ENCODE measurements at regions not wholly inside any gene's neighbourhood (a gene's known extent, or its start where the extent isn't known, plus 50 kb on each side); places are given as distances from the start of the nearest gene placed in this dataset.

DNA sequence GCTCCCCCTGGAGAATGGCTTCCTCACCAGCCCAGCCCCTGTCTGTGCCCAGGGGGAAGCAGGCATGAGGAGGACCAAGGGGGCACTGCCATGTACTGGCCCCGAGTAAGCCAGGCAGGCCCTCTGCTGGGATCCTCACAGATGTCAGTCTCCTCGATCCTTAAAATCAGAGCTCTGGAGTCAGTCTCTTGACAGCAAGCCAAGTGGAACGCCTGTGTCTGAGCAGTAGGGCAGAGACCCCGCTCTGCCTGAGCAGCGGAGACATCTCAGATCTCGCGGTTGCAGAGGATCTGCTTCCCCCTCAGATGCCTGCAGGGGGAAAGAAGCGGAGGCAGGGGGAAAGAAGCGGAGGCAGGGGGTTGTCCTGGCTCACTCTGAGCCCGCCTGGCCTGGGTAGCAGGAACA, 92.6 kb downstream of the SNX5 start:
- TF ChIP-seq, protein P1, sequence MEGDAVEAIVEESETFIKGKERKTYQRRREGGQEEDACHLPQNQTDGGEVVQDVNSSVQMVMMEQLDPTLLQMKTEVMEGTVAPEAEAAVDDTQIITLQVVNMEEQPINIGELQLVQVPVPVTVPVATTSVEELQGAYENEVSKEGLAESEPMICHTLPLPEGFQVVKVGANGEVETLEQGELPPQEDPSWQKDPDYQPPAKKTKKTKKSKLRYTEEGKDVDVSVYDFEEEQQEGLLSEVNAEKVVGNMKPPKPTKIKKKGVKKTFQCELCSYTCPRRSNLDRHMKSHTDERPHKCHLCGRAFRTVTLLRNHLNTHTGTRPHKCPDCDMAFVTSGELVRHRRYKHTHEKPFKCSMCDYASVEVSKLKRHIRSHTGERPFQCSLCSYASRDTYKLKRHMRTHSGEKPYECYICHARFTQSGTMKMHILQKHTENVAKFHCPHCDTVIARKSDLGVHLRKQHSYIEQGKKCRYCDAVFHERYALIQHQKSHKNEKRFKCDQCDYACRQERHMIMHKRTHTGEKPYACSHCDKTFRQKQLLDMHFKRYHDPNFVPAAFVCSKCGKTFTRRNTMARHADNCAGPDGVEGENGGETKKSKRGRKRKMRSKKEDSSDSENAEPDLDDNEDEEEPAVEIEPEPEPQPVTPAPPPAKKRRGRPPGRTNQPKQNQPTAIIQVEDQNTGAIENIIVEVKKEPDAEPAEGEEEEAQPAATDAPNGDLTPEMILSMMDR (IDR thresholded peaks at IDR 0.05; ENCODE audit: low read depth, low read length): no peak
- no peak for TF ChIP-seq EZH2phosphoT487 (IDR thresholded peaks at IDR 0.05; ENCODE audit: low read depth)
